HG03521 (cell line): ENCODE measurements at regions not wholly inside any gene's neighbourhood (a gene's known extent, or its start where the extent isn't known, plus 50 kb on each side); places are given as distances from the start of the nearest gene placed in this dataset.

ENCODE experiments used
- ATAC-seq: cut with Tn5 transposase; IDR thresholded peaks from one replicate; pipeline ENCODE4 v1.9.1; 2021; ENCODE audit warnings: mild to moderate bottlenecking, moderate library complexity; ENCODE audit not compliant: unreplicated experiment

DNA sequence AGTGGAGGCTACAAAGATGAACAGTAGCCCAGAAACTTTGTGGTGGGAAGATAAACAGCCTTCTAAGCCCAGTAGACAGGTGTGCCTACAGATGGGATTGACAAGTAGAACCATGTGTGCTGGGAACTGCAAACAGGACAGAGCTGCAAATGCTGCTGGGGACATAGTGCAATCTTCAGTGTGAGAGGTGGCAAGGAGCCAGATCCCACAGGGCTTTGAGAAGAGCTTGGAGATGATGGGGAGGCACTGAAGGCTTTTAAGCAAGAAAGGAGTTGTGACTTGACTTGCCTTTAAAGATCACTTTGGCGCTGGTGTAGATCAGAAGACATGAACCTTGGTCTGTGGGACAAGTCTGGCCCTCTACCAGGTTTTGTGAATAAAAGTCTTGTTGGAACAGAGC lies 675.2 kb downstream of the ACTL7B start:
- ATAC-seq: no peak

- no peak for ATAC-seq
Measured at GRCh38 chr9:108178318-108178717, 677.5 kb downstream of the ACTL7B start.

DNA sequence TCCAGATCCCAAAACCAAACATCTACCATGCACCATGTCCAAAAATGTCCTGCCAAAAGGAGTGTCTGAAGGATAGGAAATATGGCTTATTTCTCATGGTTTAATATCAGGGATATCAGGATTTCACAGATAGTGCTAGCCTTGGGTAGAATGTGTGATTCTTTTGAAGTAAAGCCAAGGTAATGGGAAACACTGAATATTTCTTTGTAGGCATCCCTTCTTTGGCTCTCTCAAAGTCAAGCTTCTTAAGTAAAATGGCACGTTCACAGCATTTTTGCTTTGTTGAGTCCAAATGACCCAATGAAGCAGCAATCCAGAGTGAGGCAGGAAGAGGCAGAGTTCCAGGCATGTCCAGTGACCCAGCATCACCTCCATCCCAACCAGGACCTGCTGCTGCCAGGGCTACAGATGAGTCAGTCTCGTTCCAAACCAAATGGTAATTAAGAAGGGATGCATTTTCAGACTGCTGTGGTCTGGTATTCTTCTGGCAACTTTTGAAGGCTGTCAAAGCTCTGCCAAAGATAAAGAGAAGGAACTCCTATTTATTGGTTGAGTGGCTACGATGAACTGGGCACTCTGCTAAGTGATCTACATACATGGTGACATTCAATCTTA lies 678.8 kb upstream of the KLF4 start:
- ATAC-seq: no peak

GRCh38 chr9:108167136-108167900 lies 677.7 kb upstream of the KLF4 start:
- no peak for ATAC-seq

- ATAC-seq: no peak
Measured at GRCh38 chr9:108166519-108166918, 677.0 kb upstream of the KLF4 start.

DNA sequence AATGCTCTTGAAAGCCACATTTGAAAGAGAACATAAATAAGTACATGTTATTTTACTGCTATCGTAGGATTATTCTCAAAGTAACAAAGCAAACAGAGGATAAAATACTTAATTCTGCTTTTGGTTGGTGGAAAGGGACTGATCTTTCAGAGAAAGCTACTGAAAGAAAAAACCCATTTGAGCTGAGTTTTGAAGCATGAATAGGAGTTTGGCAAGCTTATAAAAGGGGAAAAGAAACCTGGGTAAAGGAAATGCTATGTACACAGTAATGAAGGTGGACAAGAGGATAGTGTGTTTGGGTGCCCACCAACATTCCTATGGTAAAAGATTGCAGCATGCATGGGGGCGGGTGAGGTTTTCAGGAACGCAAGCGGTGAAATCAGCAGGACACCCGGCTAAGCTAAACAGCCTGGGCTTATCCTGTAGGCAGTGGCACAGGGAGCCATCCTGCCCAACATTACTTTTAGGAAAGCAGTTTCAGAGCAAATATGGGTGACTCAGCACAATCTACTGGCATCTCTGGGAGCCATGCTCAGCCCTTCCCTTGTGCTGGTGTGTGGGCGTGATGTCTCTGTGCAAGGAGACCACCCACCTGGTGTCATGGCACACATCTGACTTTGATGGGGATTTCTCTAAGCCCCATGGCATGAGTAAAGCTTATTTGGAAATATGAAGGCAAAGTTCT lies 673.9 kb upstream of the KLF4 start:
- ATAC-seq: no peak

- no peak for ATAC-seq
Measured at GRCh38 chr9:108162664-108163063, 673.1 kb upstream of the KLF4 start.

DNA sequence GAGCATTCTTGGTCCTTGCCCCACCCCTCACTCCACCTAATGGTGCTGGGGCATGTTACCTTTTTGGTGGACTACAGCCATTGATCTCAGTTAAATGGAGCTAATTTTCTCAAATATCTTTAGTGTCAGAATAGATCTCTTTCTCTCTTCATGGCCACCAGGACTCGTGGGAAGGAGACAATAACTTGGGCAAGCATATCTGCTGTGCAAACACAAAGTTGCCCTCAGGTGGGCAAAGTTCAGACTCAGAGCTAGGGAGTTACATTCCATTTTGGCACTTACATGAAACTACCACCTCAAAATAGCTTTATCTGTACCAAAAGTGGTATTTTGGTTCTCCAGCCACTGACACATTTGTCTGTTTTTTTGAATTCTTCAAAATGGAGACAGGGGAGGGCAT lies 671.9 kb upstream of the KLF4 start:
- ATAC-seq: no peak

DNA sequence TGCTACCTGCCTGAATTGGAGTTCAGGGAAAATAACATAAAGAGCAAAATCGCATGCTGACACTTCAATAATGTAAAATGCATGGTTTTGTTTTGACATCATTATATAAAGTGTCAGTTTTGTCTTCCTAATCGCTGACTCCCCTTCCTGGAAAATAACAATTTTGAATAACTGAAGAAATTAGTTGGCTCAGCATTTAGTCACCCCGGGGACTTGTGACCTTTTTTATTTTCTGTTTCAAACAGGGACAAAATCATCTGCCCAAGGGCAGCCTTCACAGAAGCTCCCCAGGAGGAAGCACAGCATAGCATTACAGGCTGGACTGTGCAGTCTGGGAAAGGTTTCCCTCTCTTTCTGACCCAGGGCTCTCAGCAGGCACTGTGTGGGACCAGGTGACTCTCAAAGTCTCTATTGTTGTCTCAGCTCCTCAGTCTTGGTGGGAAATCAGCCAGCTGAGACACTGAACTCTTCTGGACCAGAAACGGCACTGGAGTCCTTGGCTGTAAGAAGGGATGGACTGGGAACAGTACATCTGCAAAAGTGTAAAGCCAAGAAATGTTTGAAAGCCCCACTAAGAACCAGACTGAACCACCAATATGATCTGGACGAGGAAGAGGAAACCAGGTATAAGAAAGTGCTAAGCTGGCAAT lies 671.3 kb upstream of the KLF4 start:
- ATAC-seq: no peak

- no peak for ATAC-seq
Measured at GRCh38 chr9:108160039-108160438, 670.5 kb upstream of the KLF4 start.

GRCh38 chr9:108158236-108158995 lies 668.8 kb upstream of the KLF4 start:
- ATAC-seq: no peak

DNA sequence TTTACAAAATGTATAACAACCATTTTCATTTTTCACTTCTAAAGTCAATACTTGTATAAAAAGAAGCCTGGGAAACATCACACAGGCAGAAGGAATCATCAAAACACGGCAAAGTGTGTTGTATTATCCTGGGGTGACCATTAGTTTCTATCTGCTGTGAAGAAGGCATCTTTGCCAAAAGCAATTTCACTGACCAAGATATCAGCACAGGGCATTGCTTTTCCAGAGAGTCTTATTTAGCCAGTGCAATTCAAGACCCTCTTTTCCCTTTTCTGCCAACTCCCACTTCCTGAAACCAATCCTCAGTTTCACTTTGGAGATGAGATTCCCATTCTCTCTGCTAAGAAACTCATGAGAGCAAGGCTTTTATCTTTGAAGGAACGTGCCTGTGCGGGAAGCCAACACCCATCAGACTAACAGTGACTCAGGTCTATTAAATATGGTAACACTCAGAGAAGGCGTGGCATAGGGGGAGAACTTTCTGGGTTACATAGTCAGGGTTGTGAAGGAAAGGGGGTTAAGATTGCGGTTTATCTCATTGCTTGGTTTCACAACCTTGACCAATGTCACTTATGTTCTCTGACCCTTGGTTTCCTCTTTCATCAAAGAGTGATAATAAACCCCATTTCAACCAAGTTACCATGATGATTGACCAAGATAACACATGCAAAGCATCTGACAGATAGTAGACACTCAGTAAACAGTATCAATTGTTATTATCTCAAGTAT lies 666.9 kb upstream of the KLF4 start:
- ATAC-seq: no peak

- no peak for ATAC-seq
Measured at GRCh38 chr9:108153416-108153815, 663.8 kb upstream of the KLF4 start.

DNA sequence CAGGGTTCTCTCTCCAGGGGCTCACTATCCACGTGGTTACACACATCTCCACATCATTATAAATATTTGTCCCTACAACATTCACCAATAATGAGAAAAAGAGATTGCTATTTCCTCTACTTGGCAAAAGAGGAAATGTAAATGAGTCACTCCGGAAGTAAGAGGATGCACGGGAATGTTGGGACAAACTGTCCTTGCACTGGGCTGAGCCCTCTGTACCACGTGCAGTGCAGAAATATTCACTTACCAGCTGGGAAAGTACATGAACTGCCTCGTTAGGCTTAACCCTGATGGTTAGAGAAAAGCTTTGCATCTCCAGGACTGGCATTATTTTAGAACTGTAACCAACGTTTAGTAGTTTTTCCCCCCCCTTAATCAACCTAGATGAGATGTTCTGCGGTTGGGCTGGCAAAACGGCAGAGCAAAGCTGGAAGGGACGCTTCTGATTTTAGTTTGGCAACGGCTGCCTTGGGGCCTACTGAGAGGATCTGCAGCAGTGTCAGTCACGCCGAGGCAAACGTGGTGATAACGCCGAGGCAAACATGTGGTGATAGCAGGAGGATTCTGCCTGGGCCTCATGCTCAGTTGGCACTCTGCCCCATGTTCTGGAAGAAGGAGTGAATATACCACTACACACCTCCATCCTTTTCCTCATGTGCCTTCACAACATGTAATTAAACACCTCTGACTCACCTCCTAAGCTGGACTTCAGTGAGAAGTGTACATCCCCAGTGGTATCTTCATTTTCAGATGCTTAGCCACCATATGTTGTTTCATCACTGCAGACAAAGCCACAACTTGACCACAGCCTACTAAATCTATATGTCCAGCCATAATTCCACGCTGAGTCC lies 661.4 kb upstream of the KLF4 start:
- no peak for ATAC-seq

- ATAC-seq: no peak
Measured at GRCh38 chr9:108149326-108149725, 659.8 kb upstream of the KLF4 start.

DNA sequence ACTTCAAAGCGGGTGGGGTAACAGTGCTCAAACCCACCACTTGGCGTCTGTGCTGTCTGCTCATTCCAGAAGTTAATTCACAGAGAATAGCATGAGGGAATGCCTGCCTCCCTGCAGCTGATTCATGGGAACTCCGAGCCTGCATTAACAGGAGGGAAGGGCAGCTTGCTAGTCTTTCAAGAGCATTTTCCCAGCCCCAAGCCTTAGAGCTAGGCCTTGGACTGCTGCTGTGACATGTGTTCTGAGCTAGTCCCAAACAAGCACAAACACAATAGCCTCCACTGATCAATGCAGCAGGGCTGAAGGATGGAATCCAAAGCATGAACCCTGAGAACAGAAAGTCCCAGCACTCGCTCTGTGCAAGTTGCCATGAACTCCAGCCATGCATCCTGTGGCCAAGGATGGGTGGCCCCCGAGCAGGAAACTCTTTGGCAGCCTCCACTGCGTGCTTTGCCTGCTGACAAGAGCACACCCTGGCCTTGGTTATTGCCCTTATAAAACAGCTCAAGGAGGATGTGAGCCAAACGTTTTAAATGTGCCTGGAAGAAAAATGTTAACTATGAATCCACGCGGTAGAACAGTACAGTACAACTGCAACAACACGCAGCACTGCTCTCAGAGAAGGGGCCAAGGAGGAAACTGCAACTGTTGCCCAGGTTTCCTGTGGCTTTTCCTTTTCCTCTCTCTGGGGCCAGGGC lies 653.1 kb upstream of the KLF4 start:
- no peak for ATAC-seq

DNA sequence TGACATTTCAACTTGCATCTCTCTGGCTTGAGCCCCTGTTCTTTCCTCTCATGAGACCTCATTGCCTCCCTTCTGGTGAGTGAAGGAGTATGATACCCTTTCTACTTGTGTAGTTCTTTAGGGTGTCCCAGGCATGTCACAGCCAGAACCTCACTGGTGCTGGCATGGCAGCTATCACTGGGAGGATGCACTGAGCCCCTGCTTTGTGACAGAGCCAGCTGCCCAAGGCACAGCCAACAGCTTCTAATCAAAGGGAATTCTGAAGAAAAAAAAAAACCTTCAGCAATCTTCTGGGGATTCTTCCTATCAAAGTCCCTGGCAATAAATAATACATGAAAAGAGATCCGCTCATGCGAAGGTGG lies 652.6 kb upstream of the KLF4 start:
- ATAC-seq: no peak

- ATAC-seq: no peak
Measured at GRCh38 chr9:108139900-108140299, 650.3 kb upstream of the KLF4 start.

DNA sequence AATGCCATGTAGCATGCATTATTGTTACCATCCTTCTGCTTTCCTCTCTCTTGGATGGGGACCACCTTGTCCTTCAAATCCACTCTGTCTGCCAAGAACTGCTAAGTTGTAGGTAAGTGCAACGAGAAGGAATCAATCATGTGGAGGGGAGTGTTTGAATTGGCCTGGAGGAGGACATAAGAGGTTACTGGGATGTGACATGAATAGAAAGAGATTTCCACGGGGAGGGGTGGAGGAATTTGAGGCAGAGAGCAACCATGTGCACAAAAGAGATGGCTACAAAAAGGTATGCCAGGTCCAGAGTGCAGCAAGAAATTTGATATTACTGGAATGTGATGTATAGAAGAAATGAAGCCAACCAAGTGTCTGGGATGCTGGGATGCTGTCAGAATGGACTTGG lies 648.9 kb upstream of the KLF4 start:
- ATAC-seq: no peak
